B cell (primary cell): ENCODE measurements at regions not wholly inside any gene's neighbourhood (a gene's known extent, or its start where the extent isn't known, plus 50 kb on each side); places are given as distances from the start of the nearest gene placed in this dataset.

Source experiments
- ATAC-seq: fragments of 200-7000 bp; cut with Tn5 transposase; one replicate; pipeline ENCODE4 v1.10.0; 2021; ENCODE audit warnings: low read depth, mild to moderate bottlenecking, moderate number of reproducible peaks, moderate library complexity
- CTCF ChIA-PET: fragments of 350-600 bp; sonication (Branson Sonifier 250); formaldehyde crosslinking; loops from one replicate; lab custom pipeline; 2021; ENCODE audit warnings: antibody characterized with exemption, inconsistent platforms; lab: Charles Lee
- POLR2A ChIA-PET: fragments of 350-600 bp; sonication (Branson Sonifier 250); formaldehyde crosslinking; loops from one replicate; lab custom pipeline; 2021; ENCODE audit warnings: antibody characterized with exemption; lab: Charles Lee
- DNase-seq: peaks from one replicate; pipeline ENCODE4 v3.0.0; 2013
- H2AFZ ChIP-seq: 2 replicates; pipeline ENCODE4 v1.6.1; 2012; ENCODE audit warnings: mild to moderate bottlenecking, low read depth, low read length; ENCODE audit not compliant: insufficient read depth, poor library complexity, severe bottlenecking
- H3K27ac ChIP-seq, 2 donors: 1 replicate in 1 of 2; 2 replicates in 1 of 2; pipeline ENCODE4 v1.5.1; 2012 to 2013; ENCODE audit warnings: low read length in 2 of 2, mild to moderate bottlenecking in 2 of 2, moderate library complexity in 1 of 2
- H3K27me3 ChIP-seq, 4 experiments: fragments of 200-600 bp in 1 of 4; sonication (generic) in 1 of 4; replicated peaks in 1 of 4; 1 replicate in 2 of 4; 2 replicates in 2 of 4; pipeline versions ENCODE4 v1.6.1 to v1.7.0; 2013 to 2016; ENCODE audit warnings: low read length in 3 of 4, mild to moderate bottlenecking in 2 of 4, mixed read lengths in 1 of 4, moderate library complexity in 1 of 4; ENCODE audit not compliant: insufficient read depth in 4 of 4, control insufficient read depth in 3 of 4; ENCODE audit errors: control extremely low read depth in 1 of 4
- H3K36me3 ChIP-seq, 2 experiments: replicated peaks in 1 of 2; 1 replicate in 1 of 2; 2 replicates in 1 of 2; pipeline versions ENCODE4 v1.6.1 to v1.7.1; 2013; ENCODE audit warnings: low read length in 1 of 2; ENCODE audit not compliant: insufficient read depth in 2 of 2, control insufficient read depth in 1 of 2; ENCODE audit errors: control extremely low read depth in 1 of 2, extremely low read depth in 1 of 2
- H3K4me1 ChIP-seq, 2 donors: fragments of 200-600 bp in 1 of 2; sonication (generic) in 1 of 2; 1 replicate in 1 of 2; 2 replicates in 1 of 2; pipeline versions ENCODE4 v1.5.1 to v1.6.1; 2013 to 2017; ENCODE audit warnings: low read length in 2 of 2; ENCODE audit not compliant: control insufficient read depth in 2 of 2, insufficient read depth in 2 of 2
- H3K4me2 ChIP-seq: replicated peaks from 2 replicates; pipeline ENCODE3; 2012; ENCODE audit warnings: mild to moderate bottlenecking, low read depth, low read length; ENCODE audit not compliant: poor library complexity, severe bottlenecking
- H3K4me3 ChIP-seq, 5 experiments: fragments of 200-600 bp in 1 of 5; sonication (generic) in 1 of 5; 1 replicate in 3 of 5; 2 replicates in 2 of 5; pipeline versions ENCODE4 v1.5.1 to v1.7.0; 2011 to 2016; ENCODE audit warnings: low read length in 4 of 5, mild to moderate bottlenecking in 4 of 5, low read depth in 2 of 5, control low read depth in 1 of 5, moderate library complexity in 1 of 5; ENCODE audit not compliant: insufficient read depth in 1 of 5; ENCODE audit errors: control extremely low read depth in 1 of 5, extremely low read depth in 1 of 5
- H3K79me2 ChIP-seq: fragments of 200-600 bp; sonication (generic); one replicate; pipeline ENCODE4 v1.6.0; 2016; ENCODE audit warnings: low read length; ENCODE audit not compliant: control insufficient read depth, insufficient read depth
- H3K9ac ChIP-seq: fragments of 200-600 bp; sonication (generic); 2 replicates; pipeline ENCODE4 v1.6.1; 2017; ENCODE audit warnings: mild to moderate bottlenecking, low read length, moderate library complexity
- H3K9me3 ChIP-seq, 3 donors: one replicate each; pipeline versions ENCODE4 v1.6.1 to v1.7.1; 2013; ENCODE audit warnings: low read length in 2 of 3; ENCODE audit not compliant: control insufficient read depth in 2 of 3, insufficient read depth in 1 of 3; ENCODE audit errors: control extremely low read depth in 1 of 3
- H4K20me1 ChIP-seq: 2 replicates; pipeline ENCODE4 v1.6.0; 2012; ENCODE audit warnings: mild to moderate bottlenecking, low read length; ENCODE audit not compliant: insufficient read depth, control insufficient read depth, poor library complexity, severe bottlenecking
- H3K27ac Mint-ChIP-seq: one replicate; pipeline ENCODE4 v1.8.0; 2021; ENCODE audit warnings: mixed read lengths
- H3K27me3 Mint-ChIP-seq: one replicate; pipeline ENCODE4 v1.8.0; 2021; ENCODE audit warnings: mixed read lengths
- H3K4me1 Mint-ChIP-seq: one replicate; pipeline ENCODE4 v1.8.0; 2021; ENCODE audit warnings: mixed read lengths
- H3K4me3 Mint-ChIP-seq: one replicate; pipeline ENCODE4 v1.8.0; 2021; ENCODE audit warnings: mixed read lengths
- H3K9me3 Mint-ChIP-seq: one replicate; pipeline ENCODE4 v1.8.0; 2022; ENCODE audit warnings: mixed read lengths; ENCODE audit not compliant: insufficient read depth
- EZH2 ChIP-seq: IDR thresholded peaks from 2 replicates; pipeline ENCODE4 v1.6.1; 2012; ENCODE audit warnings: borderline replicate concordance, low read depth, mild to moderate bottlenecking, moderate library complexity, low read length; ENCODE audit not compliant: insufficient read depth, poor library complexity, severe bottlenecking
- WGBS: methylation state at CpG from one replicate; pipeline ENCODE4 v1.1.5; 2013; ENCODE audit warnings: missing lambda C conversion rate; ENCODE audit not compliant: insufficient coverage; 5-methylcytosine and 5-hydroxymethylcytosine counted together
- intact Hi-C: fragments of 100-400 bp; cut with micrococcal nuclease; formaldehyde crosslinking; loops from one replicate; pipeline ENCODE4 v1.10.0; 2022
- TF ChIP-seq, protein P1 (sequence below): fragments of 200-600 bp; IDR thresholded peaks from one replicate; pipeline ENCODE4 v1.8.0; 2022; ENCODE audit warnings: antibody characterized with exemption, mild to moderate bottlenecking

DNA sequence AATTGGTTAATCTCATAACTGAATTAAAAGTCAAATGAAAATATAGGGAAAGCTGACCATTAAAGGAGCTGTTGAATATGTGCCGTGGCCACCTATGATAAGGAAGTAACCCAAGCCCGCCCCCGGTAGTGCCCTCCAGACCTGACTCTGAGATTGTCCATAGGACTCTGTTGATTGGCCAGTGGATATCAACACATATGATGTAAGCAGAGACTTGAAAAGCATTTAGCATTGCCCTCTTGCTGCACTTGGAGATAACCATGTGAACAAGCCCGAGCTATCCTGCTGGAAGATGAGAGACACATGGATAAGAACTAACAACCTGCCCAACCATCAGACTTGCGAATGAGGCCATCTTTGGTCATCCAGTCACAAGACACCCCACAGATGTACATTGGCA lies 83.2 kb downstream of the LINC00237 start:
- H3K4me1 ChIP-seq = no peaks in the 10 kb centered on the region
- ATAC-seq = no peak
- no peaks in the 10 kb centered on the region for H3K9me3 Mint-ChIP-seq
- H3K79me2 ChIP-seq = no peaks in the 10 kb centered on the region
- TF ChIP-seq EZH2 = no peak
- TF ChIP-seq, protein P1, sequence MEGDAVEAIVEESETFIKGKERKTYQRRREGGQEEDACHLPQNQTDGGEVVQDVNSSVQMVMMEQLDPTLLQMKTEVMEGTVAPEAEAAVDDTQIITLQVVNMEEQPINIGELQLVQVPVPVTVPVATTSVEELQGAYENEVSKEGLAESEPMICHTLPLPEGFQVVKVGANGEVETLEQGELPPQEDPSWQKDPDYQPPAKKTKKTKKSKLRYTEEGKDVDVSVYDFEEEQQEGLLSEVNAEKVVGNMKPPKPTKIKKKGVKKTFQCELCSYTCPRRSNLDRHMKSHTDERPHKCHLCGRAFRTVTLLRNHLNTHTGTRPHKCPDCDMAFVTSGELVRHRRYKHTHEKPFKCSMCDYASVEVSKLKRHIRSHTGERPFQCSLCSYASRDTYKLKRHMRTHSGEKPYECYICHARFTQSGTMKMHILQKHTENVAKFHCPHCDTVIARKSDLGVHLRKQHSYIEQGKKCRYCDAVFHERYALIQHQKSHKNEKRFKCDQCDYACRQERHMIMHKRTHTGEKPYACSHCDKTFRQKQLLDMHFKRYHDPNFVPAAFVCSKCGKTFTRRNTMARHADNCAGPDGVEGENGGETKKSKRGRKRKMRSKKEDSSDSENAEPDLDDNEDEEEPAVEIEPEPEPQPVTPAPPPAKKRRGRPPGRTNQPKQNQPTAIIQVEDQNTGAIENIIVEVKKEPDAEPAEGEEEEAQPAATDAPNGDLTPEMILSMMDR = no peak
- CTCF ChIA-PET = no interaction called here
- no peak overlapping the region for H3K27ac ChIP-seq
- no peak overlapping the region for H3K27ac Mint-ChIP-seq
- peaks cover 0 to 17% (median 10%) of the 10 kb centered on the region in 4 experiments for H3K27me3 ChIP-seq
- H3K4me3 Mint-ChIP-seq = no peak overlapping the region
- no peak overlapping the region for H3K9ac ChIP-seq
- no peaks in the 10 kb centered on the region for H4K20me1 ChIP-seq
- no peaks in the 10 kb centered on the region for H3K9me3 ChIP-seq
- WGBS = 98% methylated on average over 4 of the region's 5 CpGs
- DNase-seq = no peak
- POLR2A ChIA-PET = no interaction called here
- intact Hi-C loops = no loop called here
- H2AFZ ChIP-seq = no peak overlapping the region
- no peaks in the 10 kb centered on the region for H3K4me1 Mint-ChIP-seq
- H3K4me3 ChIP-seq = no peak overlapping the region
- H3K4me2 ChIP-seq = no peak overlapping the region
- no peaks in the 10 kb centered on the region for H3K36me3 ChIP-seq
- H3K27me3 Mint-ChIP-seq = peaks cover 41% of the 10 kb centered on the region

DNA sequence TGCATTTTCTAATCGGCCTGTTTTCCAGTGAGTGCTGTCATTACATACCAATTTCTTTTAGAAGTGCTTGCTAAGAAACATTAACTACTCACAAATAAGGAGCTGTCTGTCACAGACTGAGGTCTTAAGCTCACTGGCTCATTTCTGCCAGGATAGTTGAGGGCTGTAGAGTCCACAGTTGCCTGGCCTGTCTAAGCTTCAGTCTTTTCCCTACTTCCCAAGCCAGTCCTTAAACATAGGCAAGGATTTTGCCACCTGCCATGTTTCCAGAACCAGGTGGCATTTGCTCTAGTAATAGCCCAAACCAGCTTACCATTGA lies 84.7 kb downstream of the LINC00237 start:
- H3K4me1 Mint-ChIP-seq = no peaks in the 10 kb centered on the region
- H3K27me3 Mint-ChIP-seq = peaks cover 47% of the 10 kb centered on the region
- Histone ChIP-seq H3K9ac (no peak overlapping the region), H3K27ac (no peak overlapping the region), H3K4me1 (no peaks in the 10 kb centered on the region), H3K36me3 (no peaks in the 10 kb centered on the region), H2AFZ (no peak overlapping the region), H3K4me2 (no peak overlapping the region), H3K4me3 (no peak overlapping the region), H3K79me2 (no peaks in the 10 kb centered on the region), H3K9me3 (no peaks in the 10 kb centered on the region), H3K27me3 (peaks cover 0 to 17% (median 10%) of the 10 kb centered on the region in 4 experiments), H4K20me1 (no peaks in the 10 kb centered on the region)
- TF ChIP-seq, protein P1 = no peak
- no peak for TF ChIP-seq EZH2
- intact Hi-C loops = no loop called here
- ChIA-PET CTCF (interaction anchor here (1.5 kb wide), 1 partner anchor 10 kb away, joined by 4 read pairs; no protein-coding TSS in a partner anchor), POLR2A (no interaction called here)
- WGBS = no CpG with 5 or more reads among the region's 1 CpG
- no peaks in the 10 kb centered on the region for H3K9me3 Mint-ChIP-seq
- ATAC-seq (no peak), DNase-seq (no peak)
- H3K4me3 Mint-ChIP-seq = no peak overlapping the region
- H3K27ac Mint-ChIP-seq = no peak overlapping the region
